ENCODE measurements at regions not wholly inside any gene's neighbourhood (a gene's known extent, or its start where the extent isn't known, plus 50 kb on each side); places are given as distances from the start of the nearest gene placed in this dataset.

- TF ChIP-seq CTCF (IDR thresholded peaks at IDR 0.05; ENCODE audit: insufficient read depth, low read length, poor library complexity, severe bottlenecking) (no peak), EZH2phosphoT487 (conservative IDR thresholded peaks at IDR 0.05; ENCODE audit: low read length) (no peak)
Measured at GRCh38 chr7:41574377-41574776, 128.5 kb downstream of the INHBA start.

Data from SU-DHL-6 (cell line).